CD4-positive, alpha-beta T cell treated with Interleukin-6 at 100 ng/mL for 8 hours (primary cell): ENCODE measurements at regions not wholly inside any gene's neighbourhood (a gene's known extent, or its start where the extent isn't known, plus 50 kb on each side); places are given as distances from the start of the nearest gene placed in this dataset.

ENCODE experiments used
- DNase-seq: peaks from one replicate; pipeline ENCODE4 v3.0.0-alpha.2; 2020; ENCODE audit warnings: mixed read lengths, low spot score

DNA sequence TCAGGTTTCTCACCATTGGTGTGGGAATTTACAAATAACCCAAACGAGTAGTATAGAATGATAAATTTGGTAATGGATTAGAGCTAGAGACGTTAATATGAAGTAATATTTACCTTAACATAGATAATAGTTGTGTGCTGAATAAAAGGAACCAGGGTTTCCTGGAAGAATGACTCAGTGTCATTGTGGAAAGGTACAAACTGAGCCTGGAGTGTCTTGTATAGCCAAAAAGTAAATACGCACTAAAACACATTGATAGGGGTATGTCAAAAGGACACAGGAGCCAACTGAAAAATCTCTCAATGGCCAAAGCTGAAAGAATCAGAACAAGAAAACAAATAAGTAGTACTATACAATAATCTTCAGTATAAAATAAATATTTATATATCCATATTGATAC lies 363.5 kb downstream of the SLCO4C1 start:
- no peak for DNase-seq

DNA sequence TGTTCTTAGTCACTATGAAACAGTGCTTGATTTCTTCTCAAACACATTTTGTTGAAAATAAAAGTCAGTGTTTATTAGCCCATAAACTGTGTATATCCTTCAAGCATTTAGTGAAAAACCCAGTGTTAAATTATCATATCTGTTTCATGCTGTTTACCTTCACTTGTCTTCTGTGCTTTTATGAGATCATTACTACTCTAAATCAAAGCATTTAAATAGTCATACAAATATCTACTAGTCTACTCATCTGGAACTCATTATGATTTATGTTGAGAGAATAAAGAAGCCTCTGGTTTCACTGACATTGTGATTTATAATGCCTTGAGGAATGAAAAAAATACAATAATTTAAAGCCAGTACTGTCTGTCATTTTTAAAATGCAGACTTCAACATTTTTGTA lies 366.5 kb downstream of the SLCO4C1 start:
- no peak for DNase-seq

DNA sequence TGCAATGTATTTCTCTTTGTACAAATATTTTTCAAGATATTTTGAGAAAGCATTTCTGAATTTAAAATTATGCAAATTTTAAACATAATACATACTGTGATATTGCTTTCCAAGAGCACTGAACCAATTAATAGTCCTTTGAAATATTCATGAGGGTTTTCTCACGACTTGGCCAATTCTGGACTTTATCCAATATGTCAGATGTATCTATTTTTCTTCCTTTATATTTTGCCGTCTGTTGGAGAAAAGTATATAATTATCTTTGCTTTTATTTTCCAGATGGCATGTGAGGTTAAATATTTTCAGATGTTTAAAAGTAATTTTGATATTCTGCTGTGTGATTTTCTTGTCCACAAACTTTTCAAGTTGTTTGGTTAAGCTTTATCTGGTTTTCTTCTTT lies 378.9 kb downstream of the SLCO4C1 start:
- DNase-seq = no peak

DNA sequence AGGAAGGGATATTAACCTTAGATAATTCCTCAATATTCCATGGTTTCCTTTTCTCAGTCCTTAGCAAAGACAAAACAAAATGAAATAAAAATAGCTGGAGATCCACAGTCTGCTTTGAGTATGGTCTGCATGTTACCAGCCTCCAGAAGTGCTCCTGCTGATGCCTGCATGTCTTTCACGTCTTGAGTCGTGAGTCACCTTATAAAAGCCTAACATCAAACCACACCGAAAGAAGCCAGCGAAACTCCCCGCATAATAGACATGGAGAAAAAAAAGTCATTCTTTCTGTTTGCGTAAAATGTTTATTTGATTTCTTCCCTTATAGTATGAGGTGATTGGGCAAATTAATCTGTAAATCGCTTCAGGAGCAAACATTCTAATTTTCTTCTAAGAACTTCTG lies 380.5 kb downstream of the SLCO4C1 start:
- DNase-seq = no peak

DNA sequence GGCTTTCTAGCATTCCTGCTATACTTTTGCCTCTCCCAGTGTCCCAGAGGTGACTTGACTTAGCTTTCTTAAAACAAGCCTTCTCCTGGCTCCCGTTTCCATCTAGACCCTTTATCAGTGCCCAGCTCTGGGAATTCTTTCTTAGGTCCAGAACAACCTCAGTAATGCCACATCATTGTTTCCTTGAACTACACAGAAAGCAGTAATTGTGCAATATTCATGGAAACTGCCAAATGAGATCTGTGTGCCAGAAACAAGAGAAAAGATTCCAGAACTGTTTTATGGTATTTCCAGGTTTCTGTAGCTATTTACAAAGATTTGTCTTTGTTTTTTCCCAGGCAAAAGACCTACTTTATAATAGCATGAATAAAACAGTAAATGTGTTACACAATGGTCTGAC lies 391.3 kb downstream of the SLCO4C1 start:
- DNase-seq = no peak

DNA sequence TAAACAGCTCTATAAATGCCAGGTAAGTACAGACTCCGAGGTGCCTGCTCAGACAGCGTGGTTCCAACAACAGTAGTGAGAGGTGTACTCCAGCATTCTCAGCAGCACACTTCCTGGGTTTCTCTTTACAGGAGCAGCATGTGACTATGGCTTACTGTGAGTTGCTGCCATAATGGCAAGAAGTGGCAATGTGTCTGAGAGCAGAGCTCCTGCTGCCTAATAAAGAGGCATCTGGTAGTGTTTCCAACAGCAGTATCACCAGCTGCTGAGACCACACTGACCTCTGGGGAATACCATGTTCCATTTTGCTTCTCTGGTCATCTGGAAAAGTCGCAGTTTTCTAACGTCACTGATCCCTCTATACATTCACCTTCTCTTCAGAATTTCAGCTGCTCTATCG lies 398.2 kb downstream of the SLCO4C1 start:
- DNase-seq = no peak

DNA sequence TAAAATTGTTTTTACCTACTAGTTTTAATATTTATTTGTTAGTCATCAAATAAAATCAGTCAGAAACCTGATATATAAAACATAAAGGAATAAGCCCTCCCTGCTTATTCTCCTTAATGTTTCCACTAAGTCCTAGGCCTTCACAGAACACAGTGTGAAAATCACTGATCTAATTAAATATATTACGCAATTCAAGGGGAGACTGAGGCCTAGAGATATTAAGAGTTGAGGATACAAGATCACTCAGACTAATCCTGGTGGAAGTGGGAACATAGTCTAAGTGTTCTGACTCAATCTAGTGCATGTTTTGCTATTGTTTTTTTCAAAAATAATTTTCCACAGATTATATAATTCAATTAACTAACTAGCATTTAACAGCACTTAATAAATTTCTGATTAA lies 401.1 kb downstream of the SLCO4C1 start:
- DNase-seq = no peak

DNA sequence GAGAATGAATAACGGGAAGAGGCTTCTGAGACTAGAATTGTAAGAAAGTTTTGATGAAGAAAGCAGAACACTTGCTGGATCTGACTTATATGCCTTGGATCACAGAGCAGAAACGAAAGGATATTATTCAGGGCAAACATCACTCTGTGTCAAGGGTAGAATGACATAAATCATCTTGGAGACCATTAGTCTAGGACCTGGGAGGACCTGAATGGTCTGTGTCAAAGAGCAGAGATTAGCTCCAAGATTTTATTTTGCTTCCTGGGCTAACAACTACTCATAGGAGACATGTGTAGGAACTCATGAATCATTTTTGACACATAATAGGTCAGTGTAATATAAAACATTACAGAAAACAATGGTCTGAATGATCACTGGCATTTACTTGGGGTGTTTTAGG lies 417.9 kb downstream of the SLCO4C1 start:
- no peak for DNase-seq

DNA sequence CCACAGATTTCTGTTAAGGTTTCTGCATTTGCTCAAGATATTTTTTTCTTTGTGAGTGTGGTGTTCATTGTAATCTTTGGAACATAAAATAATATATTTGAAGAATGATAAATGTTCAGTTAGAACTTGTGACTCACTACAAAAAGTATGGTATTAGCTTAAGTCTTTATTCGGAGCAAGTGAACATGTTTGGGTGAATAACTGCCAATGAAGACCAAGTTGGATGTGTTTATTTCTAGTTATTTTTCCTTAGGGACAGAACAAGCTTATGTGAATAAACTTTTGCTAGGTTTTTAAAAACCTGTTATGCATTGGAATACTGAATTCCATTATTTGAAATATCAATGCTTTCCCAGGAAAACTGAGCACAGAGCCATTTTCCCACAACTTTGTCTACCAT lies 418.6 kb downstream of the SLCO4C1 start:
- no peak for DNase-seq

DNA sequence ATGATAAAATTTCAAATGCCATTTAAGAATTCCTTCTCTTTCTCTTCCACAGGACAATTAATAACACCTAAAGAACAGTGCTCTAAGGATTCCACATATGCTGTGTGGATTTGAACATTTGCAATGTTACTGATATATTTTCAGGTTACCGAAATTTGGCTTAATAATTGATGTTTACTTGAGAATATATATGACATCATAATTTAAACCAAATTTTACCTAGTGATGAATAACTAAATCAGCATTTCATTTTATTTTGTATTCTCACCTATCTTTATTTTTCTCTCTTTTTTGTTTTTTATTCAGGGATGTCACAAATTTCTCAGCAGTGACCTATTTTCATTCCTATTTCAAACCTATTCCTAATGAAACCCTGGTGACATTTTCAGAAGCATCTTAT lies 429.6 kb downstream of the SLCO4C1 start:
- DNase-seq = no peak

DNA sequence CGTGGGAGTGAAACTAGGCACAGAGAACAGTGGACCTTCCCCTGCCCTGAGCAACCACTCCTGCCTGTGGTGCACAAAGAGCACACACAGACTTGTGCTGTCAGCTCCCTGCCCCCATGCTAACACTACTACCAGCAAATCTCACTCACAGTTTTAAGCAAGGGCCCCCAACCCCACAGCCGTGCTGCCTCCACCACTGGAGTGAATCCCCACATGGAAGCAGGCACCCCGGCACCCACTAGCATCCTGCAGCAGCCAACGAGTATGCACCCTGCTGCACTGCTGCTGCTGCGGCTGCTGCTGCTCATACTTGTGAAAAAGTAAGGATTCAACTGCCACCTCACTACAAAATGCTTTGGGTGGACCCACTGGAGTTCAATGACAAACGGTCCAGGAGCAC lies 435.5 kb downstream of the SLCO4C1 start:
- DNase-seq = no peak

DNA sequence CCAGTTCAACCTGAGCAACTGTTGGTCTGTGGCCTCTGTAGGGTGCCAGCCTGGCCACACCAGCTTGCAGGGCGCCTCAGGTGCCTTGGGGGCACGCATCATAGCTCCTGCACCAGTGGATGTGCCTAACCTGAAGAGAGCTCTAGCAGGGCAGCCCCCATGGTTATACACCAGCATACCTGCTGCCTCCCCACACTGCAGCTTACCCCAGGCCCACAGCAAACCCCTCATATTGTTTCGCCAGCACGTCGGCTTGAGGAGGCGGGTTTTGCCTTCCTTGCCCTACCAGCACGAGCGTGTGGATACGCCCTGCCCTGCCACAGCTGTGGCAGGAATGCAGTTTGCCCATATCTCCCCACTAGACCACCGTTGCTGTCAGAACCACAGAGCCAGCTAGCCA lies 435.9 kb downstream of the SLCO4C1 start:
- DNase-seq = no peak

DNA sequence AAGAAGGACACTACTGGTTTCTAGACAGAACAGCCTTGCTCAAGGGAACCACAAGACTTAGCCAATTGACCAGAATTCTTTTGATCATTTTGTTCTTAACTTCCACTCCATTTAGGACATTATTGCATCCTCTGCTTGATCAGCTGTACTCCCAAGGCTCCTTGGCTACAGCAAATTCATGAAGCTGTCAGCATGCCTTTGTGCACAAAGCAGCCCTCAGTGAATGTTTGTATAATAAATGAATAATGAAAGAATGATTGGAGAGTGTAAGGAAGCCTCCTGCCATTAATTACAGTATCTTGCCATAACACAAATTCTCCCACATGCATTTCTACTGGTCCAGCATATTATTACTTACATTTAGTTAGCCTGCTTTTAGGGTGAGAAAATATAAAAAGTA lies 449.6 kb downstream of the SLCO4C1 start:
- DNase-seq = no peak

DNA sequence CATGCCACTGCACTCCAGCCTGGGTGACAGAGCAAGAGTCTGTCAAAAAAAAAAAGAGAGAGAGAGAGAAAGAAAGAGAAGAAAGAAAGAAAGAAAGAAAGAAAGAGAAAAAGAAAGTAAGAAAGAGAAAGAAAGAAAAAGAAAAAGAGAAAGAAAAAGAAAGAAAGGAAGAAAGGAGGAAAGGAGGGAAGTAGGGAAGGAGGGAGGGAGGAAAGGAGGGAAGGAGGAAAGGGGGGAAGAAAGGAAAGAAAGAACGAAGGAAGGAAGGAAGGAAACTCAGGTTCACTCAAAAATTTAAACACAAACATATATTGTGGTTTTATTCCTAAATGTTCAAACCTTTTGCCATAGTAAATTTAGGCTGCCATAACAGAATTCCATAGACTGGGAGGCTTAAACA lies 453.0 kb downstream of the SLCO4C1 start:
- no peak for DNase-seq

DNA sequence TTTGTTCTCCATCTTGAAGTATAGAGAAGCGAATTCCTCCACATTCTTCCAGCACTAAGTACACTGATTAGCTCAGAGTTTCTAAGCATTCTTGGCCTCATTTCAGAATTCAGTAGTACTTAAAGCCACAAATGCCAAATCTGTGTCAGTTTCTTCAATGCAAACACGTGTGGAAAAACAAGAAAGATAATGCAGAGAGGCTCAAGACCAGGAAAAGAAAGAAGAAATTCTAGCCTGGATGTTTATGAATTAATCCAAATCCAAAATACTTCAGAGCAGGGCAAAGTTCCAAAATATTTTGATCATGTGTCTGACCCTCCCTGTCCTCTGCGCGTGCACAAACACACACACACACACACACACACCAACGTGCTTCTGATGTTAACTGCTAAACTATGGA lies 457.6 kb downstream of the SLCO4C1 start:
- no peak for DNase-seq

DNA sequence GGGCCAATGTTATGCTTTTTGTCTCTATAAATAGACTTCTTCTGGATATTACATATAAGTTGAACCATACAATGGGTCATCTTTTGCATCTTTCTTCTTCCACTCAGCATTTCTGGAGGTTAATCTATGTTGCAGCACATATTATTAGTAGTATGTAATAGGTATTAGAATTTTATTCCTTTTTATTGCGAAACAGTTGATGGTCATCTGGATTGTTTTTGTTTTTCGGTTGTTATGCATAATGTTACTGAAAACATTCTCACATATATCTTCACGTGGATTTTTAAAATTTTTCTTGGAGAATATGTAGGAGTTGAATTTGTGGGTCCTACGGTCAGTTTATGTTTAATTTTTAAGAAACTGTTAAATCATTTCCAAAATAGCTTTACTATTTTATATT lies 466.8 kb downstream of the SLCO4C1 start:
- no peak for DNase-seq

DNA sequence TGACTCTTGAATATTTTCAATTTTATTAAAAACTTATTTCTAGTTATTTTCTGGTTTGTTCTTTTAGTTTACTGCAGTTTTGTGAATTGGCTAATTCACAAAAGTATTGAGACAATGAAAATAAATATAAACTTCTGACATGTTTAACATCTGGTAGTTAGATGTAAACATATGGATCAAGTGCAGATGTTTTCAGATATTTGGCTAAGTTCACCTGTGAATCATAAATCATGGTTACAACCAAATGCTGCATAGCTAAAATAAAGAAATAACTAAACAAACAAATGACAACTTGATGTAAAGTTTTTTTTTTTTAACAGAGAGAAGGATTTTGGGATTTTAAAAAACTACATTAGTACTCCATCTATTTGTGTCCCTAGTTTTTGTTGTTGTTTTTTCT lies 484.6 kb downstream of the SLCO4C1 start:
- DNase-seq = no peak

DNA sequence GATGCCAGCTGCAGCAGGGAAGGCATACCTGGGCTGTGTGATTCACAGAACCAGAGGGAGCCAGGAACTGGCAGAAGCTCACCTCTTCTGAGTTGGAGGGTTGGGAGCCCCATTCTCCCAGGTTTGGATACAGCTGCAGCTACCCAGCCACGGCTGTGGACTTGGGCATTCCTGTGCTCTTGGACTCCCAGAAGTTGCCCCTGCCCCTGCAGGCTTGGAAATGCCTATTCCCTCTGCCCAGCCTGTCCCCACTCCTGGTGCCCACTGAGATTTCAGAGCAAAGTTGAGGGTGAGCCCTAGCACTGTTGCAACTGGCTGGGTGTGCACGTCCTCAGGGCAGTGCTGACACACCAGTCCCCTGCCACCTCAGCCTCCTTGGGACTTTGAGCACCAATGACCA lies 489.7 kb downstream of the SLCO4C1 start:
- DNase-seq = no peak

DNA sequence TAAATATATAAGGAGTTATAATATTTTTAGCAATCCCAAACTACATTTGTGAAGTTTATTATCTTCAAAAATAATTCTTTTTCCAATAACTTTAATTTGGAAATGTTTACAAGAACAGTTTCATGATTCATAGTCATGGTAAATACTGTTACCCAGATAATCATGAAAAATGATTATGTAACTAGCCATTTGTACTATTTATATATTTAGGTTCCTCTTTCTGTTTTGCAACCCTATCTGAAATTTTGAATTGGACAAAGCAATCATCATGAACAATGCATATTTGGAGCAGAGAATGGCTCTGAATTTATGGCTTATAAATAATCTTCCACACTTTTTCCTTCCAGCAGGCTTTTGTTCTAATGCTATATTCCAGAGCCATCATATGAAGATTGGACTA lies 499.7 kb downstream of the SLCO4C1 start:
- no peak for DNase-seq

DNA sequence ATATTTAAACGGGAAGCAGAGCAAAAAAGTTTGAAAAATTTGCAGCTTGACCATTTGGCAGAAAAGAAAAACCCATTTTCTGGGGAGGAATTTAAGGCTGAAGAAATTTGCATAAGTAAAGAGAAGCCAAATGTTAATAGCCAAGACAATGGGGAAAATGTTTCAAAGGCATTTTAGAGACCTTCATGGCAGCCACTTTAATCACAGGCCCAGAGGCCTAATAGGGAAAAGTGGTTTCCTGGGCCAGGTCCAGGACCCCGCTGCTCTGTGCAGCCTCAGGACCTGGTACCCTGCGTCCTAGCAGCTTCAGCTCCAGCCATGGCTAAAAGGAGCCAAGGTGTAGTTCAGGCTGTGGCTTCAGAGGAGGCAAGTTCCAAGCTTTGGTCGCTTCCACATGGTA lies 507.3 kb downstream of the SLCO4C1 start:
- DNase-seq = no peak

DNA sequence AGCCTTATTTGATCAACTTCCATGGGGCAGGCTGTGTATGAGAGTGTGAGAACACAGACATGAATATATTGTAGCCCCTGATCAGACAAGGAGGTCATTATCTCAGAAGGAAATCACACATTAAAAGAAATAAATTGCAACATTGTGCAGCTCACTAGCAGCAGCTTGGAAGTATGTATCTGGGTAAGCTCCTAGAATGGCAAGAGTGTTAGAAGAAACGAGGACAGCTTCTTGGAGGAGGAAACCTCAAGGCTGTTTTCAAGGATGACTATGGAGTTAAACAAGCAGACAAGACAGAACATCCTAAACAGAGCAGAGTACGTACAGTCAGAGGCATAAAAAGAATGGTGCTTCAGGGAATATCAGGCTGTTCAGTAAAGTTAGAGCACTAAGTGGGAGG lies 511.0 kb downstream of the SLCO4C1 start:
- no peak for DNase-seq

DNA sequence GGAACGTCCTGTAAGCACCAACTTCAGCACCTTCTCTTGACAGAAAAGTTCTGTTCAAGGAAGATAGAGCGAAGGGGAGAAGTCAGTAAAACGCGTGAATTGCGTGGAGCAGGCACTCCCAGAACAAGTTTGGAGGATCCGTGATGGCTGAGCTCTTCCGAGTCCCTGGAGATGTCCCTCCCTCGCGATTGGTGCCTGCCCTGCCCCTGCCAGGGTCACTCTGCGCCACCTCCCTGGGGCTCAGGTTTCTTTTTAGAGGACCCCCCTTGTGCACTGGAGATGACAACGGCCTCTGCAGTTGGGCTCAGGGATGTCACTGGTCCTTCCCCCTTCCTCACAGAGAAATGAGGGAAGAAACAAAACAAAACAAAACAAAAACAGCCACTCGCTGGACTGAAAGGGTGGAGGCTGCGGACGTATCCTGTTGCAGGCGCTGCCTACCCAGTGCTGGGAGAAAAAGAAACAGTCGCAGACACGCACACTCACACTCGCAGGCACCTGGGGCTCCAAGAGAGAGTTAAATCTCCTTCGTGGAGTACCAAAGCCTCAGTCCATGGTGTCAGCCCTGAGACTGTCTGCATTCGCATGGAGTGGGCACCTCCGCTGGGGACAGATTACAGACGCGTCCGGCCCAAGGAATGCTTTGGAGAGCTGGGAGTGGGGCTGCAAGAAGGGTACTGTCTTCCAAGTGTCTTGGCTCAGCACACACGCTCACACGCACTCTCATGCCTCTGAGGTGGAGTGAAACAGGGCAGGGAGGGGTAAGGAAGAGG lies 512.7 kb downstream of the SLCO4C1 start:
- no peak for DNase-seq

DNA sequence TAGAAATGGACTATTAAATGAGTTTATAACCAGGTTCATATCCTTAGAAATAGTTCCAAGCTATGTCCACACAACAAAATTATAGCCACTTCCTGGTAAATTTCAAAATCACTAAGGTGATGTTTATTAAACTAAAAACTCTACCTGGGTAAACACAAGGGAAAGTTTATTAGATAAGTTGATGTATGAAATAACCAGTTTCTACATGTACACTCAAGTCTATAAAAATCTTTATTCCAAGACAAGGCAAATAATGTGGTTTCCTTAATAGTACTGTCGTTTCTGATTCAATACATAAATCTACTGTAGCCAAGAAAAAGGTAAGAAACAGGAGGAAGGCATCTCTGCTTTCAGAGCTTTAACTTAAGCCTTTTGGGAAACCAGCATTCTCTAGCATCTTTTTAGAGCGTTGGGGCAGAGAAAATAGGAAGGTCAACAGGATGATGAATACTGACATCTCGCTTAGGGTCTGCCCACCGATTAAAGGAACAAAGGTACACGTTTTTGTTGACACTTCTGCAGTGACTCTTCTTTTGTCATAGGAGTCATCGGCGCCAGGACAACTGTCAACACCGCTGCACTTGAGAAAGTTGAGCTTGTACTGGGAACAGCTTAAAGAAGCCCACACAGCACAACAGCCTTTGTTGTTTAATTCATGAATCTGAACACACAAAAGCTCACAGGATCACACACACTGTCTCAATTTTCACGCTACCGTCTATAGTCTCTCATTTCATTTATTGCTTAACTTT lies 513.6 kb downstream of the SLCO4C1 start:
- DNase-seq = no peak

DNA sequence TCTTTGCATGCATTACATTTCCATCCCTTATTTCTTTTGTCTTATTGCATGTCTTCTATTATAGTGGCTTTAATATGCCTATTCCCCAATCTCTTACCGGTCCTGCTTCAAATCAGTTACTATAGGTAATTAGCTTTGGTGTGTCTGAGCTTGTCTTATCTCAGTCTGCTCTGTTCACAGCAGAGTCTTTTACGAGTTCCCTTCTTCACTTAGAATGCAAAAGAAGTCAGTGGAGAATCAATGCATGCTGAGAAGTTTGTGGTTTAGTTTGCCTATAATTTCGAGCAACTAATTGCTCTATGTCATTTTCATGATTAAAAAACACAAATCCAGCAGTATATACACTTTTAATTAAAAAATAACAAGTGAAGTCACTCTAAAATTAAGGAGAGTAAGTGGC lies 545.0 kb downstream of the SLCO4C1 start:
- DNase-seq = no peak
